GM23338 (cell line): ENCODE measurements at regions not wholly inside any gene's neighbourhood (a gene's known extent, or its start where the extent isn't known, plus 50 kb on each side); places are given as distances from the start of the nearest gene placed in this dataset.

Source experiments
- ATAC-seq: fragments of 200-7000 bp; cut with Tn5 transposase; 3 replicates; pipeline ENCODE4 v1.9.1; 2020
- DNase-seq: peaks from one replicate; pipeline ENCODE4 v3.0.0-alpha.2; 2015; ENCODE audit warnings: low spot score
- H2AFZ ChIP-seq: fragments of 200-600 bp; sonication (generic); 2 replicates; pipeline ENCODE4 v1.8.0; 2016; ENCODE audit warnings: antibody characterized with exemption, mild to moderate bottlenecking, moderate library complexity
- H3F3A ChIP-seq: fragments of 200-600 bp; sonication (generic); replicated peaks from 2 replicates; pipeline ENCODE4 v1.8.0; 2017; ENCODE audit warnings: antibody characterized with exemption, mixed run types, low read depth
- H3K27ac ChIP-seq: fragments of 200-600 bp; sonication (generic); 2 replicates; pipeline ENCODE4 v1.6.1; 2016; ENCODE audit warnings: low read depth
- H3K27me3 ChIP-seq: fragments of 200-600 bp; sonication (generic); 2 replicates; pipeline ENCODE4 v1.8.0; 2016; ENCODE audit warnings: mild to moderate bottlenecking, mixed run types, moderate library complexity; ENCODE audit not compliant: insufficient read depth
- H3K36me3 ChIP-seq: fragments of 200-600 bp; sonication (generic); 2 replicates; pipeline ENCODE4 v1.8.0; 2016; ENCODE audit warnings: mild to moderate bottlenecking; ENCODE audit not compliant: insufficient read depth
- H3K4me1 ChIP-seq: fragments of 200-600 bp; sonication (generic); 2 replicates; pipeline ENCODE4 v1.8.0; 2016; ENCODE audit warnings: mild to moderate bottlenecking, moderate library complexity; ENCODE audit not compliant: insufficient read depth
- H3K4me2 ChIP-seq: fragments of 200-600 bp; sonication (generic); 2 replicates; pipeline ENCODE4 v1.7.1; 2017; ENCODE audit warnings: mixed run types
- H3K4me3 ChIP-seq: fragments of 200-600 bp; sonication (generic); 2 replicates; pipeline ENCODE4 v1.6.1; 2016; ENCODE audit warnings: mixed run types
- H3K79me2 ChIP-seq: fragments of 200-600 bp; sonication (generic); replicated peaks from 2 replicates; pipeline ENCODE4 v1.8.0; 2017; ENCODE audit warnings: mild to moderate bottlenecking; ENCODE audit not compliant: insufficient read depth
- H3K9me2 ChIP-seq: fragments of 200-600 bp; sonication (generic); 2 replicates; pipeline ENCODE4 v1.8.0; 2017; ENCODE audit not compliant: insufficient read depth
- H4K20me1 ChIP-seq: fragments of 200-600 bp; sonication (generic); replicated peaks from 2 replicates; pipeline ENCODE4 v1.8.0; 2017; ENCODE audit warnings: mild to moderate bottlenecking; ENCODE audit not compliant: insufficient read depth
- H3K27ac Mint-ChIP-seq: 2 replicates; pipeline ENCODE4 v1.8.0; 2020; ENCODE audit warnings: inconsistent platforms, mild to moderate bottlenecking, moderate library complexity, mixed read lengths
- H3K27me3 Mint-ChIP-seq: 3 replicates; pipeline ENCODE4 v1.8.0; 2022; ENCODE audit warnings: low read depth, mild to moderate bottlenecking, moderate library complexity, mixed read lengths, inconsistent platforms; ENCODE audit not compliant: insufficient read depth, poor library complexity
- H3K36me3 Mint-ChIP-seq: 3 replicates; pipeline ENCODE4 v1.8.0; 2021; ENCODE audit warnings: low read depth, mild to moderate bottlenecking, inconsistent platforms, moderate library complexity, mixed read lengths
- H3K4me1 Mint-ChIP-seq: 3 replicates; pipeline ENCODE4 v1.8.0; 2020; ENCODE audit warnings: mild to moderate bottlenecking, inconsistent platforms, mixed read lengths
- H3K4me3 Mint-ChIP-seq: 3 replicates; pipeline ENCODE4 v1.8.0; 2021; ENCODE audit warnings: moderate library complexity, mild to moderate bottlenecking, inconsistent platforms, mixed read lengths
- H3K9me3 Mint-ChIP-seq: 3 replicates; pipeline ENCODE4 v1.8.0; 2020; ENCODE audit warnings: moderate library complexity, mild to moderate bottlenecking, inconsistent platforms, mixed read lengths
- CREB1 ChIP-seq: fragments of 250-450 bp; sonication (Bioruptor Pico); IDR thresholded peaks from 2 replicates; pipeline ENCODE4 v1.5.0; 2020; ENCODE audit warnings: low read depth, mild to moderate bottlenecking, moderate library complexity
- CTCF ChIP-seq, 2 experiments: fragments of 200-600 bp in 1 of 2; sonication (generic) in 1 of 2; conservative IDR thresholded peaks; 2 replicates each; pipeline versions ENCODE4 v1.5.1 to v1.6.1; 2016 to 2017; ENCODE audit warnings: antibody characterized with exemption in 2 of 2, low read depth in 2 of 2, mild to moderate bottlenecking in 2 of 2, moderate library complexity in 1 of 2
- ETS1 ChIP-seq: IDR thresholded peaks from 2 replicates; pipeline ENCODE4 v1.6.1; 2016; ENCODE audit warnings: antibody characterized with exemption
- EZH2 ChIP-seq: fragments of 200-600 bp; sonication (generic); IDR thresholded peaks from one replicate; pipeline ENCODE4 v1.8.0; 2017; ENCODE audit warnings: antibody characterized with exemption, mild to moderate bottlenecking, low read depth; ENCODE audit not compliant: unreplicated experiment
- EZH2phosphoT487 ChIP-seq: fragments of 200-600 bp; sonication (generic); IDR thresholded peaks from one replicate; pipeline ENCODE4 v1.8.1; 2018; ENCODE audit warnings: antibody characterized with exemption; ENCODE audit not compliant: unreplicated experiment
- JUNB ChIP-seq: IDR thresholded peaks from one replicate; pipeline ENCODE4 v1.6.1; 2016; ENCODE audit warnings: antibody characterized with exemption; ENCODE audit not compliant: unreplicated experiment
- NANOG ChIP-seq: IDR thresholded peaks from 2 replicates; pipeline ENCODE4 v1.6.1; 2016; ENCODE audit warnings: antibody characterized with exemption, borderline replicate concordance
- POLR2AphosphoS5 ChIP-seq: IDR thresholded peaks from 2 replicates; pipeline ENCODE4 v1.6.1; 2016; ENCODE audit warnings: antibody characterized with exemption, low read depth
- REST ChIP-seq: IDR thresholded peaks from one replicate; pipeline ENCODE4 v1.6.1; 2018; ENCODE audit warnings: antibody characterized with exemption; ENCODE audit not compliant: unreplicated experiment
- STAT1 ChIP-seq: IDR thresholded peaks from one replicate; pipeline ENCODE4 v1.6.1; 2016; ENCODE audit warnings: antibody characterized with exemption; ENCODE audit not compliant: unreplicated experiment
- ZNF114 ChIP-seq: fragments of 250-450 bp; sonication (Bioruptor Pico); IDR thresholded peaks from 2 replicates; pipeline ENCODE4 v1.5.0; 2020; ENCODE audit warnings: mild to moderate bottlenecking, moderate library complexity
- ZNF331 ChIP-seq: fragments of 250-450 bp; sonication (Bioruptor Pico); IDR thresholded peaks from 2 replicates; pipeline ENCODE4 v1.5.0; 2020; ENCODE audit warnings: low read depth, mild to moderate bottlenecking, moderate library complexity
- ZNF462 ChIP-seq: fragments of 250-450 bp; sonication (Bioruptor Pico); IDR thresholded peaks from 2 replicates; pipeline ENCODE4 v1.5.0; 2020; ENCODE audit warnings: mild to moderate bottlenecking, moderate library complexity

GRCh38 chrX:110941906-110942305 is 146.3 kb upstream of the CHRDL1 start:
- no peak overlapping the region for H3K4me3 ChIP-seq
- Mint-ChIP-seq H3K4me3 (no peak overlapping the region), H3K27ac (no peak overlapping the region), H3K4me1 (peaks cover 14% of the 10 kb centered on the region), H3K27me3 (peaks cover 2% of the 10 kb centered on the region), H3K9me3 (no peaks in the 10 kb centered on the region), H3K36me3 (no peaks in the 10 kb centered on the region)
- H3K4me2 ChIP-seq = no peak overlapping the region
- H3K9me2 ChIP-seq = no peaks in the 10 kb centered on the region
- DNase-seq (no peak), ATAC-seq (no peak)
- no peaks in the 10 kb centered on the region for H4K20me1 ChIP-seq
- H3K79me2 ChIP-seq = no peaks in the 10 kb centered on the region
- H3K27ac ChIP-seq = no peak overlapping the region
- no peaks in the 10 kb centered on the region for H3F3A ChIP-seq
- H2AFZ ChIP-seq = no peak overlapping the region
- no peaks in the 10 kb centered on the region for H3K4me1 ChIP-seq
- H3K27me3 ChIP-seq = peaks cover 6% of the 10 kb centered on the region; the same call in 1 of the 2 replicates
- no peaks in the 10 kb centered on the region for H3K36me3 ChIP-seq
- TF ChIP-seq STAT1 (no peak), ETS1 (no peak), ZNF331 (CRISPR knock-in tag) (no peak), JUNB (no peak), ZNF462 (no peak), EZH2phosphoT487 (no peak), EZH2 (no peak), REST (no peak), ZNF114 (CRISPR knock-in tag) (no peak), NANOG (no peak), CTCF (conservative IDR thresholded peaks at IDR 0.05; ENCODE audit: low read depth in 2 of 2) (no peak), POLR2AphosphoS5 (no peak), CREB1 (CRISPR knock-in tag) (no peak)
